Uterus (tissue), 2 donors: ENCODE measurements at regions not wholly inside any gene's neighbourhood (a gene's known extent, or its start where the extent isn't known, plus 50 kb on each side); places are given as distances from the start of the nearest gene placed in this dataset.

ENCODE experiments used
- POLR2A ChIP-seq, 2 donors: fragments of 450-650 bp; IDR thresholded peaks; one replicate each; pipeline ENCODE4 v1.6.1; 2016; ENCODE audit warnings: antibody characterized with exemption in 2 of 2, mild to moderate bottlenecking in 1 of 2, moderate library complexity in 1 of 2
- TF ChIP-seq, protein P1 (sequence below), 4 experiments: fragments of 200-600 bp in 2 of 4; fragments of 450-650 bp in 2 of 4; sonication (generic) in 2 of 4; IDR thresholded peaks; one replicate each; pipeline ENCODE4 v1.5.1; 2016 to 2019; ENCODE audit warnings: antibody characterized with exemption in 4 of 4, mild to moderate bottlenecking in 2 of 4, moderate library complexity in 1 of 4

DNA sequence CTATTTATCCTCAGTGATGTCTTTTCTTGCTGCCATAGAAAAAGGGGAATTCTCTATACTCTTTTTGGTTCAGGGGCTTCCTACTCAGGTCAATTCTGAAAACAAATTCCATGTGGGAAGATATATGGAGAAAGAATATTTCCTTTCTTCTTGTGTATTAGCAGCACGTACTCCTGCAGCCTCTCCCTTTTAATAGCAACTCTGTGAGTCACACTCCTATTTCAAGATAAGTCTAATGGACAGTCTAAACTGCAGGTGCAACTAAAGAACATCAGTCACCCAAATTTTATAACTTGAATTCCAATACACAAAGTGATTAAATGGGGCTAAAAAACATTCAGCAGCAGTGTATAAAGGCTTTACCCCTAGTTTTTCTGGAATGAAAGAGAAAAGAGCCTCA is 942.2 kb downstream of the CNTNAP5 start:
- TF ChIP-seq, protein P1, sequence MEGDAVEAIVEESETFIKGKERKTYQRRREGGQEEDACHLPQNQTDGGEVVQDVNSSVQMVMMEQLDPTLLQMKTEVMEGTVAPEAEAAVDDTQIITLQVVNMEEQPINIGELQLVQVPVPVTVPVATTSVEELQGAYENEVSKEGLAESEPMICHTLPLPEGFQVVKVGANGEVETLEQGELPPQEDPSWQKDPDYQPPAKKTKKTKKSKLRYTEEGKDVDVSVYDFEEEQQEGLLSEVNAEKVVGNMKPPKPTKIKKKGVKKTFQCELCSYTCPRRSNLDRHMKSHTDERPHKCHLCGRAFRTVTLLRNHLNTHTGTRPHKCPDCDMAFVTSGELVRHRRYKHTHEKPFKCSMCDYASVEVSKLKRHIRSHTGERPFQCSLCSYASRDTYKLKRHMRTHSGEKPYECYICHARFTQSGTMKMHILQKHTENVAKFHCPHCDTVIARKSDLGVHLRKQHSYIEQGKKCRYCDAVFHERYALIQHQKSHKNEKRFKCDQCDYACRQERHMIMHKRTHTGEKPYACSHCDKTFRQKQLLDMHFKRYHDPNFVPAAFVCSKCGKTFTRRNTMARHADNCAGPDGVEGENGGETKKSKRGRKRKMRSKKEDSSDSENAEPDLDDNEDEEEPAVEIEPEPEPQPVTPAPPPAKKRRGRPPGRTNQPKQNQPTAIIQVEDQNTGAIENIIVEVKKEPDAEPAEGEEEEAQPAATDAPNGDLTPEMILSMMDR (IDR thresholded peaks at IDR 0.05): no peak
- no peak for TF ChIP-seq POLR2A (IDR thresholded peaks at IDR 0.05)
